WERI-Rb-1 (cell line): ENCODE measurements at regions not wholly inside any gene's neighbourhood (a gene's known extent, or its start where the extent isn't known, plus 50 kb on each side); places are given as distances from the start of the nearest gene placed in this dataset.
A peak's percentile ranks its signal among the peaks of the same experiment; 100 is the strongest.

Experiments used
- DNase-seq: peaks from one replicate; pipeline ENCODE4 v3.0.0-alpha.2; 2020
- H3K27ac ChIP-seq: fragments of 250-450 bp; sonication (Bioruptor Pico); 2 replicates; pipeline ENCODE4 v1.5.1; 2020; ENCODE audit warnings: mild to moderate bottlenecking, moderate library complexity
- H3K27me3 ChIP-seq: fragments of 250-450 bp; sonication (Bioruptor Pico); 2 replicates; pipeline ENCODE4 v1.5.1; 2021; ENCODE audit warnings: mild to moderate bottlenecking, low read depth, moderate library complexity; ENCODE audit not compliant: insufficient read depth, severe bottlenecking
- H3K36me3 ChIP-seq: fragments of 250-450 bp; sonication (Bioruptor Pico); 2 replicates; pipeline ENCODE4 v1.5.1; 2020; ENCODE audit warnings: mild to moderate bottlenecking, moderate library complexity
- H3K4me3 ChIP-seq: 2 replicates; pipeline ENCODE4 v1.5.1; 2011; ENCODE audit warnings: low read depth, mild to moderate bottlenecking, control low read depth, low read length
- H3K9me3 ChIP-seq: fragments of 250-450 bp; sonication (Bioruptor Pico); 2 replicates; pipeline ENCODE4 v1.5.1; 2021; ENCODE audit warnings: mild to moderate bottlenecking, moderate library complexity; ENCODE audit not compliant: severe bottlenecking
- CTCF ChIP-seq: IDR thresholded peaks from 2 replicates; pipeline ENCODE4 v1.5.1; 2011; ENCODE audit warnings: low read depth, mild to moderate bottlenecking, control low read depth, inconsistent platforms, low read length

GRCh38 chr4:84338367-84338766 lies 160.7 kb downstream of the NKX6-1 start:
- Histone ChIP-seq H3K9me3 (peaks cover 5% of the 10 kb centered on the region), H3K27ac (no peak overlapping the region), H3K27me3 (peaks cover 2% of the 10 kb centered on the region), H3K4me3 (no peak overlapping the region), H3K36me3 (no peaks in the 10 kb centered on the region)
- no peak for DNase-seq
- TF ChIP-seq CTCF = no peak

GRCh38 chr4:84336964-84337705 lies 162.0 kb downstream of the NKX6-1 start:
- H3K27ac ChIP-seq = no peak overlapping the region
- H3K36me3 ChIP-seq = no peaks in the 10 kb centered on the region
- H3K4me3 ChIP-seq = no peak overlapping the region
- DNase-seq = no peak
- no peak for TF ChIP-seq CTCF
- peaks cover 2% of the 10 kb centered on the region for H3K27me3 ChIP-seq
- H3K9me3 ChIP-seq = peaks cover 2% of the 10 kb centered on the region

- H3K9me3 ChIP-seq = no peaks in the 10 kb centered on the region
Observed at GRCh38 chr4:84327526-84327925, 171.6 kb downstream of the NKX6-1 start.

GRCh38 chr4:84325625-84326024 lies 173.5 kb downstream of the NKX6-1 start:
- Histone ChIP-seq H3K36me3 (no peaks in the 10 kb centered on the region), H3K27ac (no peak overlapping the region), H3K27me3 (no peaks in the 10 kb centered on the region), H3K9me3 (no peaks in the 10 kb centered on the region), H3K4me3 (no peak overlapping the region)
- TF ChIP-seq CTCF = no peak
- DNase-seq = no peak

More at GRCh38 chr4:84327526-84327925, 171.6 kb downstream of the NKX6-1 start:
- no peak for TF ChIP-seq CTCF
- Histone ChIP-seq H3K4me3 (no peak overlapping the region), H3K27ac (no peak overlapping the region), H3K36me3 (no peaks in the 10 kb centered on the region), H3K27me3 (no peaks in the 10 kb centered on the region)
- no peak for DNase-seq

- H3K4me3 ChIP-seq = no peak overlapping the region
- H3K9me3 ChIP-seq = no peaks in the 10 kb centered on the region
- peak; percentile 38 for DNase-seq
- no peaks in the 10 kb centered on the region for H3K36me3 ChIP-seq
- TF ChIP-seq CTCF = no peak
- no peaks in the 10 kb centered on the region for H3K27me3 ChIP-seq
- no peak overlapping the region for H3K27ac ChIP-seq
Observed at GRCh38 chr4:84324303-84325245, 174.5 kb downstream of the NKX6-1 start.
